H1 (cell line): ENCODE measurements at regions not wholly inside any gene's neighbourhood (a gene's known extent, or its start where the extent isn't known, plus 50 kb on each side); places are given as distances from the start of the nearest gene placed in this dataset.

ENCODE experiments used
- CTCF ChIA-PET: fragments of 300-600 bp; sonication (Branson Sonifier 250); formaldehyde crosslinking; loops from one replicate; lab custom pipeline; 2021; ENCODE audit not compliant: partially characterized antibody; lab: Charles Lee
- POLR2A ChIA-PET: fragments of 300-600 bp; sonication (Branson Sonifier 250); formaldehyde crosslinking; loops from one replicate; lab custom pipeline; 2021; ENCODE audit warnings: inconsistent platforms; ENCODE audit not compliant: partially characterized antibody; lab: Charles Lee
- DNase-seq, 2 experiments: peaks; one replicate each; pipeline versions ENCODE4 v3.0.0 to v3.0.0-alpha.2; 2010 to 2022; ENCODE audit warnings: low spot score in 2 of 2, low read depth in 1 of 2, mixed read lengths in 1 of 2
- FAIRE-seq: peaks from 2 replicates; lab custom pipeline; 2011; peaks lifted over from hg19 to GRCh38; lab: Jason Lieb, UNC
- H2AFZ ChIP-seq: 2 replicates; pipeline ENCODE4 v1.8.1; 2012; ENCODE audit warnings: low read length, inconsistent platforms
- H2AK5ac ChIP-seq: 2 replicates; pipeline ENCODE4 v1.6.1; 2013; ENCODE audit warnings: low read depth, low read length
- H2BK120ac ChIP-seq: replicated peaks from 2 replicates; pipeline ENCODE3; 2013; ENCODE audit warnings: low read depth, low read length, inconsistent platforms
- H2BK12ac ChIP-seq: 2 replicates; pipeline ENCODE4 v1.6.1; 2013; ENCODE audit warnings: low read depth, low read length
- H2BK15ac ChIP-seq: 2 replicates; pipeline ENCODE4 v1.6.1; 2013; ENCODE audit warnings: low read length
- H2BK20ac ChIP-seq: 2 replicates; pipeline ENCODE4 v1.6.1; 2013; ENCODE audit warnings: low read length
- H2BK5ac ChIP-seq: 2 replicates; pipeline ENCODE4 v1.6.1; 2013; ENCODE audit warnings: low read depth, low read length
- H3K14ac ChIP-seq: 2 replicates; pipeline ENCODE4 v1.6.1; 2013; ENCODE audit warnings: inconsistent platforms; ENCODE audit not compliant: insufficient read length
- H3K18ac ChIP-seq: 2 replicates; pipeline ENCODE4 v1.6.1; 2013; ENCODE audit warnings: low read length; ENCODE audit errors: extremely low read depth
- H3K23ac ChIP-seq: 2 replicates; pipeline ENCODE4 v1.6.1; 2013; ENCODE audit warnings: inconsistent platforms; ENCODE audit not compliant: insufficient read length
- H3K23me2 ChIP-seq: 2 replicates; pipeline ENCODE4 v1.6.1; 2013; ENCODE audit warnings: low read depth, low read length
- H3K27ac ChIP-seq: 2 replicates; pipeline ENCODE4 v1.6.1; 2011; ENCODE audit warnings: low read depth, low read length, inconsistent platforms
- H3K27me3 ChIP-seq, 4 experiments: replicated peaks in 1 of 4; 1 replicate in 1 of 4; 2 replicates in 3 of 4; pipeline versions ENCODE4 v1.6.1 to v1.8.1; 2011 to 2013; ENCODE audit warnings: low read length in 3 of 4, mild to moderate bottlenecking in 3 of 4, inconsistent platforms in 2 of 4, mixed read lengths in 2 of 4, moderate library complexity in 1 of 4; ENCODE audit not compliant: control insufficient read depth in 3 of 4, insufficient read depth in 3 of 4; ENCODE audit errors: extremely low read depth in 1 of 4
- H3K36me3 ChIP-seq, 4 experiments: 2 replicates each; pipeline versions ENCODE4 v1.6.1 to v1.8.1; 2011 to 2013; ENCODE audit warnings: mild to moderate bottlenecking in 4 of 4, low read length in 3 of 4, moderate library complexity in 2 of 4, control low read depth in 1 of 4, inconsistent platforms in 1 of 4; ENCODE audit not compliant: insufficient read depth in 4 of 4, control insufficient read depth in 2 of 4
- H3K4ac ChIP-seq: replicated peaks from 2 replicates; pipeline ENCODE3; 2013; ENCODE audit warnings: low read length, low read depth, mixed read lengths, inconsistent platforms; ENCODE audit not compliant: insufficient read length
- H3K4me1 ChIP-seq, 4 experiments: replicated peaks in 1 of 4; 1 replicate in 1 of 4; 2 replicates in 3 of 4; pipeline versions ENCODE4 v1.6.1 to v1.8.1; 2011 to 2013; ENCODE audit warnings: low read length in 3 of 4, inconsistent platforms in 2 of 4, mixed read lengths in 1 of 4; ENCODE audit not compliant: insufficient read depth in 4 of 4, control insufficient read depth in 3 of 4
- H3K4me2 ChIP-seq, 2 experiments: 2 replicates each; pipeline versions ENCODE4 v1.6.1 to v1.8.1; 2011 to 2013; ENCODE audit warnings: low read depth in 2 of 2, low read length in 2 of 2, control low read depth in 1 of 2, inconsistent platforms in 1 of 2, mild to moderate bottlenecking in 1 of 2; ENCODE audit not compliant: insufficient read depth in 1 of 2
- H3K4me3 ChIP-seq, 4 experiments: fragments of 200-600, 300-600 bp in 1 of 4; sonication (generic), shearing (Covaris generic), sonication (Bioruptor Twin) in 1 of 4; 2 replicates each; pipeline versions ENCODE4 v1.5.1 to v1.8.1; 2011 to 2016; ENCODE audit warnings: low read length in 4 of 4, low read depth in 3 of 4, control low read depth in 2 of 4, inconsistent platforms in 2 of 4, mild to moderate bottlenecking in 2 of 4, mixed read lengths in 1 of 4, moderate library complexity in 1 of 4; ENCODE audit not compliant: insufficient read depth in 2 of 4; ENCODE audit errors: extremely low read depth in 1 of 4
- H3K56ac ChIP-seq: replicated peaks from 2 replicates; pipeline ENCODE3; 2013; ENCODE audit warnings: low read depth, mild to moderate bottlenecking, mixed read lengths, low read length, inconsistent platforms; ENCODE audit not compliant: insufficient read length
- H3K79me1 ChIP-seq: 2 replicates; pipeline ENCODE4 v1.6.1; 2013; ENCODE audit warnings: low read depth, low read length, control low read depth
- H3K79me2 ChIP-seq, 2 experiments: 2 replicates each; pipeline versions ENCODE4 v1.6.1 to v1.8.1; 2012 to 2013; ENCODE audit warnings: low read length in 2 of 2, mild to moderate bottlenecking in 2 of 2, inconsistent platforms in 1 of 2; ENCODE audit not compliant: insufficient read depth in 2 of 2, control insufficient read depth in 1 of 2
- H3K9ac ChIP-seq, 4 experiments: replicated peaks in 1 of 4; 1 replicate in 1 of 4; 2 replicates in 3 of 4; pipeline versions ENCODE4 v1.6.1 to v1.8.1; 2011 to 2013; ENCODE audit warnings: low read depth in 3 of 4, low read length in 3 of 4, control low read depth in 2 of 4, mild to moderate bottlenecking in 2 of 4, moderate library complexity in 2 of 4, inconsistent platforms in 1 of 4; ENCODE audit errors: extremely low read depth in 1 of 4
- H3K9me3 ChIP-seq, 2 experiments: 2 replicates each; pipeline versions ENCODE4 v1.6.1 to v1.8.1; 2012 to 2013; ENCODE audit warnings: mild to moderate bottlenecking in 2 of 2, moderate library complexity in 2 of 2, control low read depth in 1 of 2, inconsistent platforms in 1 of 2, low read depth in 1 of 2, low read length in 1 of 2, mixed read lengths in 1 of 2; ENCODE audit not compliant: insufficient read depth in 2 of 2
- H4K20me1 ChIP-seq, 2 experiments: replicated peaks in 1 of 2; 2 replicates each; pipeline versions ENCODE3 to v1.8.1; 2011 to 2013; ENCODE audit warnings: inconsistent platforms in 2 of 2, low read length in 2 of 2, mild to moderate bottlenecking in 1 of 2; ENCODE audit not compliant: insufficient read depth in 2 of 2, control insufficient read depth in 1 of 2
- H4K5ac ChIP-seq: 2 replicates; pipeline ENCODE4 v1.6.1; 2013; ENCODE audit warnings: low read length, low read depth, mixed read lengths, inconsistent platforms; ENCODE audit not compliant: insufficient read length
- H4K8ac ChIP-seq: 2 replicates; pipeline ENCODE4 v1.8.0; 2013; ENCODE audit warnings: mild to moderate bottlenecking, moderate library complexity, low read length, inconsistent platforms; ENCODE audit not compliant: insufficient read depth; ENCODE audit errors: extremely low read depth
- H4K91ac ChIP-seq: replicated peaks from 2 replicates; pipeline ENCODE3; 2013; ENCODE audit warnings: low read length, mixed read lengths, inconsistent platforms; ENCODE audit not compliant: insufficient read length
- ASH2L ChIP-seq: fragments of 200-600, 300-600 bp; sonication (generic); IDR thresholded peaks from one replicate; pipeline ENCODE4 v1.7.1; 2017; ENCODE audit warnings: low read length
- CHD2 ChIP-seq: IDR thresholded peaks from 2 replicates; pipeline ENCODE4 v1.6.1; 2012; ENCODE audit warnings: low read length, improper control_type of control experiment
- EZH2 ChIP-seq: fragments of 200-600 bp; sonication (generic); IDR thresholded peaks from 2 replicates; pipeline ENCODE4 v1.7.1; 2012; ENCODE audit warnings: low read depth, mild to moderate bottlenecking, moderate library complexity, low read length, inconsistent platforms; ENCODE audit not compliant: severe bottlenecking
- JUN ChIP-seq: IDR thresholded peaks from 2 replicates; pipeline ENCODE4 v1.6.1; 2011; ENCODE audit warnings: low read depth, mild to moderate bottlenecking, improper control_type of control experiment, low read length
- JUND ChIP-seq: IDR thresholded peaks from 2 replicates; pipeline ENCODE4 v1.6.1; 2011; ENCODE audit warnings: mild to moderate bottlenecking, improper control_type of control experiment, low read length
- KDM4A ChIP-seq: IDR thresholded peaks from one replicate; pipeline ENCODE4 v1.7.1; 2012; ENCODE audit warnings: low read depth, mild to moderate bottlenecking, moderate library complexity, low read length, inconsistent platforms; ENCODE audit not compliant: severe bottlenecking
- NRF1 ChIP-seq: IDR thresholded peaks from 2 replicates; pipeline ENCODE4 v1.6.1; 2011; ENCODE audit warnings: mild to moderate bottlenecking, low read depth, low read length, improper control_type of control experiment
- RAD21 ChIP-seq, 2 experiments: IDR thresholded peaks in 1 of 2; conservative IDR thresholded peaks in 1 of 2; 2 replicates each; pipeline ENCODE4 v1.6.1; 2011; ENCODE audit warnings: low read depth in 2 of 2, low read length in 2 of 2, improper control_type of control experiment in 1 of 2, inconsistent platforms in 1 of 2, mild to moderate bottlenecking in 1 of 2, moderate library complexity in 1 of 2
- RFX5 ChIP-seq: IDR thresholded peaks from 2 replicates; pipeline ENCODE4 v1.6.1; 2011; ENCODE audit warnings: low read depth, low read length, improper control_type of control experiment, borderline replicate concordance
- SIRT6 ChIP-seq: IDR thresholded peaks from one replicate; pipeline ENCODE4 v1.7.1; 2012; ENCODE audit warnings: low read length, inconsistent platforms
- SIX5 ChIP-seq: IDR thresholded peaks from 2 replicates; pipeline ENCODE4 v1.6.1; 2011; ENCODE audit warnings: mild to moderate bottlenecking, low read depth, low read length
- YY1 ChIP-seq: IDR thresholded peaks from 2 replicates; pipeline ENCODE4 v1.6.1; 2011; ENCODE audit warnings: low read depth, mild to moderate bottlenecking, low read length
- WGBS, 2 experiments: shearing (Covaris generic) in 1 of 2; methylation state at CpG; one replicate each; pipeline versions ENCODE4 v1.1.6 to v1.1.7; 2013 to 2015; ENCODE audit warnings: low lambda C conversion rate in 2 of 2, mixed read lengths in 2 of 2, inconsistent platforms in 1 of 2, low coverage in 1 of 2, missing lambda C conversion rate in 1 of 2; ENCODE audit not compliant: insufficient replicate concordance in 2 of 2, insufficient coverage in 1 of 2, insufficient read length in 1 of 2; ENCODE audit errors: extremely low coverage in 1 of 2, missing lambda C conversion rate in 1 of 2; 5-methylcytosine and 5-hydroxymethylcytosine counted together
- TF ChIP-seq, protein P1 (sequence below): IDR thresholded peaks from 2 replicates; pipeline ENCODE4 v1.6.1; 2012; ENCODE audit warnings: low read length, inconsistent platforms

DNA sequence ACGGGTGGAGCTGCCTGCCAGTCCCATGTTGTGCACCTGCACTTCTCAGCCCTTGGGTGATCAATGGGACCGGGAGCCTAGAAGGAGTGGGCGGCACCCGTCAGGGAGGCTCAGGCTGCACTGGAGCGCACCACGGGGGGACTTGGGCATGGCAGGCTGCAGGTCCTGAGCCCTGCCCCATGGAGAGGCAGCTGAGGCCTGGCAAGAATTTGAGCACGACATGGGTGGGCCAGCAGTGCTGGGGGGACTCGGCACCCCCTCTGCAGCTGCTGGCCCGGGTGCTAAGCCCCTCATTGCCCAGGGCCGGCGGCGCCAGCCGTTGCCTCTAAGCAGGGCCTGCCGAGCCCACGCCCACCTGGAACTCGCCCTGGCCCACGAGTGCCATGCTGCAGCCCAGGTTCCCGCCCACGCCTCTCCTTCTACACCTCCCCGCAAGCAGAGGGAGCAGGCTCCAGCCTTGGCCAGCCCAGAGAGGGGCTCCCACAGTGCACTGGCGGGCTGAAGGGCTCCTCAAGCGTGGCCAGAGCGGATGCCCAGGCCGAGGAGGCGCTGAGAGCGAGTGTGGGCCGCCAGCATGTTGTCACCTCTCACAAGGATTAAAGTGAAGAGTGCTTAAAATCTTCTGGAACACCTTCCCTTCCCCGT, 372.0 kb downstream of the ETS1 start:
- H3K4me3 ChIP-seq = no peak overlapping the region
- no peak overlapping the region for H4K91ac ChIP-seq
- H4K5ac ChIP-seq = no peak overlapping the region
- no peak overlapping the region for H2AFZ ChIP-seq
- DNase-seq = no peak
- H2BK5ac ChIP-seq = no peak overlapping the region
- H3K4me1 ChIP-seq = no peaks in the 10 kb centered on the region
- H3K27me3 ChIP-seq = no peaks in the 10 kb centered on the region
- no peaks in the 10 kb centered on the region for H3K79me2 ChIP-seq
- FAIRE-seq = no peak
- peaks cover 0 to 5% (median 0%) of the 10 kb centered on the region in 4 experiments; a peak in 1 of 8 replicates for H3K36me3 ChIP-seq
- no peaks in the 10 kb centered on the region; the same call in 1 of the 2 replicates for H3K23me2 ChIP-seq
- ChIA-PET POLR2A (no interaction called here), CTCF (interaction anchor here (1.4 kb wide), 1 partner anchor 58 kb away, joined by 7 read pairs; no protein-coding TSS in a partner anchor)
- no peak overlapping the region for H2BK20ac ChIP-seq
- no peak overlapping the region for H3K56ac ChIP-seq
- H3K79me1 ChIP-seq = no peaks in the 10 kb centered on the region
- H3K4me2 ChIP-seq = no peak overlapping the region
- no peak overlapping the region for H2BK120ac ChIP-seq
- H4K8ac ChIP-seq = no peak overlapping the region
- H4K20me1 ChIP-seq = no peaks in the 10 kb centered on the region
- peaks cover 16% of the 10 kb centered on the region in 2 experiments for H3K9me3 ChIP-seq
- WGBS, 2 experiments = 95% methylated on average over 28 of the region's 28 CpGs; no CpG with 5 or more reads in 1 of the 2 experiments
- H3K14ac ChIP-seq = no peak overlapping the region
- no peak overlapping the region for H2BK15ac ChIP-seq
- no peak overlapping the region for H3K23ac ChIP-seq
- no peak overlapping the region for H3K27ac ChIP-seq
- no peak overlapping the region for H3K18ac ChIP-seq
- H3K9ac ChIP-seq = no peak overlapping the region
- H2BK12ac ChIP-seq = no peak overlapping the region
- H3K4ac ChIP-seq = no peak overlapping the region
- no peak overlapping the region for H2AK5ac ChIP-seq
- TF ChIP-seq SIRT6 (no peak), JUN (no peak), RAD21 (IDR thresholded peaks at IDR 0.05 in 1 of 2, conservative IDR thresholded peaks at IDR 0.05 in 1 of 2; ENCODE audit: low read depth in 2 of 2, low read length in 2 of 2) (no peak), KDM4A (no peak), JUND (no peak), NRF1 (no peak), SIX5 (no peak), EZH2 (no peak), RFX5 (no peak), ASH2L (no peak), CHD2 (no peak), YY1 (no peak)
- TF ChIP-seq, protein P1, sequence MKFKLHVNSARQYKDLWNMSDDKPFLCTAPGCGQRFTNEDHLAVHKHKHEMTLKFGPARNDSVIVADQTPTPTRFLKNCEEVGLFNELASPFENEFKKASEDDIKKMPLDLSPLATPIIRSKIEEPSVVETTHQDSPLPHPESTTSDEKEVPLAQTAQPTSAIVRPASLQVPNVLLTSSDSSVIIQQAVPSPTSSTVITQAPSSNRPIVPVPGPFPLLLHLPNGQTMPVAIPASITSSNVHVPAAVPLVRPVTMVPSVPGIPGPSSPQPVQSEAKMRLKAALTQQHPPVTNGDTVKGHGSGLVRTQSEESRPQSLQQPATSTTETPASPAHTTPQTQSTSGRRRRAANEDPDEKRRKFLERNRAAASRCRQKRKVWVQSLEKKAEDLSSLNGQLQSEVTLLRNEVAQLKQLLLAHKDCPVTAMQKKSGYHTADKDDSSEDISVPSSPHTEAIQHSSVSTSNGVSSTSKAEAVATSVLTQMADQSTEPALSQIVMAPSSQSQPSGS = no peak
